GM19043 (cell line): ENCODE measurements at regions not wholly inside any gene's neighbourhood (a gene's known extent, or its start where the extent isn't known, plus 50 kb on each side); places are given as distances from the start of the nearest gene placed in this dataset.
"Not testable (repeated sequence)": the region's sequence is repeated elsewhere in the genome, so short reads cannot be mapped to it uniquely, and the experiment has no call there.

Experiments used
- ATAC-seq: cut with Tn5 transposase; IDR thresholded peaks from one replicate; pipeline ENCODE4 v1.9.1; 2021; ENCODE audit warnings: low read depth; ENCODE audit not compliant: unreplicated experiment

DNA sequence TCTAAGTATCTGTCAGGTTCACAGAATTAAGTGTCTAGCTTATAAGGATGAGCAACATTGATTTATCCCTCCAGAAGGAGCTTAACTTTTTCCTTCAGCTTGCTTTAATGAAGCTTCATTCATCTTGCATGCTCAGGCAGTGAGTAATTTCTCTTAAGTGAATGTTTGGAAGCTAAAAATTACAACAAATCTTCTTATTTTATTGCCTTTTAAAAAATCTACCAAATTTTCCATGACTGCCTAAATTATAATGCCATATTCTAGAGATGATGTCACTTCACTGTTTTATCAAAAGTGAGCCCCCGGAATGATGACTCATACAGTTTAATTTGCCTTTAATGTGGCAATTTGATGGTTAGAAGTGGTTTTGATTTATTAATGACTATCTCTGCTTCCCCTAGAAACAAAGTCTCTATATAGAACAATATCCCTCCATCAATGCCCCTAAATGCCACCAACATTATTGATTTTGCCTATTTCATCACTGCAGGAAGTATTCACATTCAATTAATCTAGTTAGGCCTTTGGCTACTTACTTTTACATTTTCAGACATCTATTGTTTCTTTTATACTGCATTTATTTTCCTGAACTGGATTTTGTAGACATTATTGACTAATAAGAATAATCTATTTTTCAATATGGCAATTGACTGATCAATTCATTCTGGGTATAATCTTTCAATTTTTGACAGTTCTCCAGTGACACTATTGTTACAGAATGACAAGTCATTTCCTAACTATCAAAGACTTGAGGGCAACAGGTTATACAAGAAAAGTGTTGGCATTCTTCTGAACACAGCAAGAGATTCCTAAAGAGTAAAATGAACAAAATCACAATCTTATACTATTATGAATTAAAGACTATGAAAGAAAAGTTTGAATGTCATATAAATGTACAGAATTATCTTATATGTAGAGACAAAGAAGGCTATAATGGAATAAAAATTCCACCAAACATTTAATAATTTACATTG lies 139.3 kb upstream of the ODAD2 start:
- ATAC-seq = no peak

DNA sequence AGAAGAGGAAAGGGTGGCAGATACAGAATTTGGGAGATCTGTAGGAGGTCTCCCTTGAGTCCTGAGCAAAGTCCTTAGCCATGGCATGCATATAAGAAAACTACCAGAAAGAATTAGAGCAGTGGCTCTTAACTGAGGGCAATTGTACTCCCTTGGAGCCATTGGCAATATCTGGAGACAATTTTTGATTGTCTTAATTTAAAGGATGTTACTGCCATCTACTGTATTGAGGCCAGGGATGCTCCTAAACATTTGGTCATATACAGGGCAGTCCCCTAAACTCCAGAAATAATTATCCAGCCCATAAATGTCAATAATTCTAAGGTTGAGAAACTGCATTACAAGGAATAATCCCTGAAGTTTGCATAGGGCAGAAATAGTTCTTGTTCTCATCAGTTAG lies 136.4 kb upstream of the ODAD2 start:
- ATAC-seq = no peak

DNA sequence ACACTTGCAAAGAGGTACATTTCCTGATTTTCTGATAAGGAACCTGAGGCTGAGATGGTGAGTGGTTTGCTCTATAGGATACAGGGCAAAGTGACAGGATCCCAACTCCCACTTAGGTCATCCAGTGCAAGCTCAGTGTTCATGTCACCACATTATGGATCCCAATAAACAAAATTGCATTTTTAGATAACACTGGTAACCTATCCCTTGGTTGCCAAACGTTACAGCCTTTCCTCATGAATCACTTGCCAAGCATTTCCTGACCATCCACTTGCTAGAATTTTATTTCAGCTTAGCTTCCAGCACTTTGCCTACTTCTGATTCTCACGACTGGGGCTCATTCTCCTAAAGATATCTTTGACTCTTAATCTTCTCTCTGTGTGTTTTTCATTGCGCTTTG lies 131.4 kb upstream of the ODAD2 start:
- no peak for ATAC-seq

DNA sequence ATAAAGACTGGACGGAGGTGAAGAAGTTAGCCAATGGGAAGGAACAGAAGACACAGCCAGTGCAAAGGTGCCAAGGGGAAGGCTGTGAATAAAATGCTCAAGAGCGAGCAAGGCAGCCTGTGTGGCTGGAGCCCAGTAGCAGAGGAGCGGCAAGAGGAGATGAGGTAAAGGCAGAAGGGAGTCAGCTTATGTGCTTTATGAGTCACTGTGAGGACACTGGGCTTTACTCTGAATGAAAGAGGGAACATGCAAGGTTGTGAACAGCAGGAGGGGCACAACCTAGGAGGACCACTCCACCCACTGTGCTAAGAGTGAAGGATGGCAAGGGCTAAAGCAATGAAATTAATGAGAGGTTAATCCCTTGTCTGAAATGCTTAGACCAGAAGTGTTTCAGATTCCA lies 129.0 kb upstream of the ODAD2 start:
- ATAC-seq = no peak

DNA sequence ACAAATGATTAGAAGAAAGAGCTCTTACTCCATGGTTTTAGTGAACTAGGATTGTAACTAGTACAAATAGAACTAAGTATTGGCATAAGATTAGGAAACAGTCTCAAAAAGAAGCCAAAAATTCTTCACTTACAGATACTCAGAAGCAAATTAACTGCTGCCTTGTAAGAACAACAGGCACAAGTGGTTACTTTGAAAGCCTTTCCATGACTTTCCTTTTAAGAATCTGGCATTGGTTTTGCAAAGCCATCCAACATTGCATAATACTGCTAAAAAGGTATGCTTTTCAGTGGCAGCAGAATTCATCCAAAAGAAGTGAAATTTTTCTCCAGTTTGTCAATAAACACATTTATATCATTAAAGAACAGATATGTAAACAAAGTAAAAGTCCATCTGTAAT lies 126.8 kb upstream of the ODAD2 start:
- no peak for ATAC-seq

DNA sequence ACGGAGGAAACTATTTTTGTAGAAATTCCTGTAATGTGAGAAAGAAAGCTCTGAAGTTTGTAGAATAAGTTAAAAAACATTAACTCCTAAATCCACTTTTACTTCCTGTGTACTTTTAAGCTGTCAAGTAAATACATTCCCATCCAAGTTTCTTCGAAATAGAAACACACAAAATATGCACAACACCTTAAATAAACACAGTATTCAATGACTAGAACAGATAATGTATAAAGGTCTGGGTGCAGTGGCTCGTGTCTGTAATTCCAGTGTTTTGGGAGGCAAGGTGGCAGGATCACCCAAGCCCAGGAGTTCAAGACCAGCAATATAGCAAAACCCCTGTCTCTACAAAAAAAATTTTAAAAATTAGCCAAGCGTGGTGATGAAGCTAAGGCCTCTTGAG lies 121.9 kb upstream of the ODAD2 start:
- no peak for ATAC-seq

DNA sequence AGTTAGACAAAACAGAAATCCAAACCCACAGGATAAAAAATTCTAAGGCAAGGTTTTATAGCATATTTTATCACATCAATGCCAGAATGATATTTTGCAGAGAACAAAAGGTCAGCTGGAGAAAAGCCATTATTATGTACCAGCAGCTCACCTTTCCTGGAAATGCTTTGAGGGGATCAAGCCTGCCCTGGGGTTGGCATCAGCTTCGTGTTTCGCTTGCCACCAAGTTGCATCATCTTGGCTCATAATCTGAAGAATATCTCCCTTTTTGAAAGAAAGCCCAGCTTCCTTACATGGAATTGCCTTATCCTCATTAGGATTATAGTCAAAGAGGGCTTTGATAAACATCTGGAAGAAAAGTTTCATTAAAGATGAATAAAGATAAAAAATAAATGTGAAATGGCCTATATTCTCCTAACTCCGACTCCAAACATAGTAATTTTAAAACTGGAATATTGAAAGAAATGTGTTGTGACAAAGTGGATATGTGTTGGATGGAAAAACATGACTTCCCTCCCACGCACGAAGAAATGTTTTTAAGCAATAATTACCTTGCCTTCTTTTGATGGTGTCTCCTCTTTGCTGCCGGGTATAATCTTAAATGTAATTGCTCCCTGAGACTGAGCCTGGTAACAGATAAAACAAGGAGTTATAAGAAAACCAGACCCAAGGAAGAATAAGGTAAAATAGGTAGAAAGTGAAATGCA lies 121.3 kb upstream of the ODAD2 start:
- ATAC-seq = no peak

DNA sequence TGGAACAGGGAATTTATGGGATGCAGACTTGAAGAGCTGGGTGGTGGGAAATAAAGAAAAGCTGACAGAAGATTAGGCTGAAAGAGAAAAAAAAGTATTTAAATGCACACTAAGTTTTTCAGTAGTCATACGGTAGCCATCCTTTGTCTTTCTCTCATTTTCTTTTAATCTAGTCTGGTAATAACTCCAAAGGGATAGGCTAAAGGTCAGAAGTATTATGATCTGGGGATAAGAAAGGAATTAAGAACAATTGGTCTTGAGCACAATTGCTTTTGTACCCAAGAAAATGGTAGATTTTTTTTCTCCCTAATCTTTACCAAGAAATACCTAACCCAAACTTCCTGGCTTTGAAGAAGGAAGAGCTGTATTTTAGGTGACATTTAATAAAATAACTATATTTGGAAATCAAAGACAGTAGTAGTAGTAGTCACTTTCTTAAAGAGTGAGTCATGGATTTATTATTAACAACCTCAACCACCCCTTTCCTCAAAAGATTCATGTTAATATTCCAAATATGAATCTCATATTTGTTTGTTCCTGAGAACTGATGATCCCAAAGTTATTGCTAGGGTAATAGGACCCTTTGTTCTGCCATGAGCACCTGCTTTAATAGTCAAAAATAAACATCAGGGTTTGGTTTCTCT lies 120.2 kb upstream of the ODAD2 start:
- ATAC-seq = no peak

DNA sequence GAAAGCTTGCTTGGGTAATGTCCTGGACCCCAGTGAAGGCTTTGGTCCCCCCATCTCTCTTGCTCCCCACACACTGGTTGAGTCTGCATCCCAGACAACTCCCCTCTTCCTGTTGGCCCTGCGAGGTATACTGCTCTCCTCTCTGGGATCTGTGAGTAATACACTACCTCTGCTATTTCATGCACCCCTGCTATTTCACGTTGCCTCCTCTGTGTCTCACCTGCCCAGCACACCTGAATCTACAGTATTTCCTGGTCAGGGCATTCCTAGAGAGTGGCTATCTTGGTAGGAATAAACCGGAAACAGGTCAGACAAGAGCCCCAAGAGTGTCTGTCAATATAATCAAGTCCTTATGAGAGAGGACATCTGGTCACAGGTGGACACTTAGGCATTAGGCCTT lies 114.3 kb upstream of the ODAD2 start:
- ATAC-seq = no peak

DNA sequence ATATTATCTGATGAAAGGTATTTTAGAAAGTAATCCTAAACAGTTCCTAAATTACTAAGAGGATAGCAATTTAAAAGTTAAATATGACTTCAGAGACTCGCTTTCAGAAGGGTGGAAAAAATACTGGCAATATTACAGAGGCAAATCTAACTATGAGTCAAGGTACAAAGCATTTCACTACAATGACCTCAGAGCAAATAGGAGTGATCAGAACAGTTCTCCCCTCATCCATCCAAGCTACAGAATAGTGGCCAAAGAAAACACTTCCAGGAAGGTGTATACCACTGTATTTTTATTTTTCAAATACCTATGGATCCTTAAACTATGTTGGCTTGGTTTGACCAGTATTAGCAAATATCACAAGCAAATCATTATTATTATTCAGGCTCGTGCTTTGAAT lies 112.8 kb upstream of the ODAD2 start:
- ATAC-seq = no peak

DNA sequence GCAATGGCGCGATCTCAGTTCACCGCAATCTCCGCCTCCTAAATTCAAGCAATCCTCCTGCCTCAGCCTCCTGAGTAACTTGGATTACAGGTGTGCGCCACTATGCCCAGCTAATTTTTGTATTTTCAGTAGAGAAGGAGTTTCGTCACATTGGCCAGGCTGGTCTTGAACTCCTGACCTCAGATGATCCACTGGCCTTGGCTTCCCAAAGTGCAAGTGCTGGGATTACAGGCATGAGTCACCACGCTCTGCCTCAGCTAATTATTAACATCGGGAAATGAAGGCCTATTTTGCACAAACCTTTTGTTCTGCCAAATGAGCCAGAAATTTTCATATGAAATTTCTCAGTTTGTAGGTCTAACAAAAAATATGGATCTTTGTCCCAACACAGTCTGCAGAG lies 106.7 kb upstream of the ODAD2 start:
- no peak for ATAC-seq

DNA sequence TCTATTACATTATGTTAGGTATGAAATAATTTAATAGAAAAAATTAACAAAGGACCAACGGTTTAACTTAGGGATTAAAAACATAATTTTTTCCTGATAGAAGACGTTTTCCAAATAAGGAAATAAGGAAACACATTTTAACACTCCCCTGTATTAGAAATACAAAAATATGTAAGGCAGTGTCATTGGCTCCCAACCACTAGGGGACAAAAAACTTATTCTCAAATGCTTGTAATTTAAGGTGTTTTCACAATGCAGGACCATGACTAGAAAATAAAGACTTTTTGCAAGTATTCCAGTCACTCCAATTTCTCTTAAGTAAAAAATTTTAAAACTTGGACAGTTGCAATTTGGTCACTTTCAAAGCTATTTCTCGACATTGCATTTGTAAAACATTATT lies 98.8 kb upstream of the ODAD2 start:
- ATAC-seq = no peak

DNA sequence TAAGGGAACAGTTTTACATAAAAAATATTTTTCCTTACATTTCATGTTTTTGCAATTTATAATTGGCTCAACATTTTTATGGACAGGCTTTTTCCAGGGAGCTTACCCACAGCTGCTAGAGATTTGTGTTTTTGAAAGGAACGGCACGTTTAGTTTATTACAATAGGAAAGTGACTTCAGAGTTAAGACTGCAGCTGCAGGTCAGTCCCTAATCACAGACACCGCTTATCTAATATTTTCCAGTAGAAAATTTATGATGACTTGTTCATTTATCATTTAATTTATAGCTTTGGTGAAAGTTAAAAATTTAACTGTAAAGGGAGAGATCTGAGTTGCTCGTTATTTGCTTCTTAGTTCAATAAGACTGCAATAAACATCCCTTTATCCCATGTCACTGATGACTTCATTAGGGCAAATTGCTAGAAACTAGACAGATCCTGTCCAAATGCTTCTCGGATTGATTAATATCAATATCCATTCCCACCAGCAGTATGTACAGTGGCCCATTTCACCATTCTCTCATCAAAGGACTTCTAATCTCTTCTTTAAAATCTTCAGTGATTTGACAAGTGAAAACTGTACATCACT lies 97.0 kb upstream of the ODAD2 start:
- no peak for ATAC-seq

DNA sequence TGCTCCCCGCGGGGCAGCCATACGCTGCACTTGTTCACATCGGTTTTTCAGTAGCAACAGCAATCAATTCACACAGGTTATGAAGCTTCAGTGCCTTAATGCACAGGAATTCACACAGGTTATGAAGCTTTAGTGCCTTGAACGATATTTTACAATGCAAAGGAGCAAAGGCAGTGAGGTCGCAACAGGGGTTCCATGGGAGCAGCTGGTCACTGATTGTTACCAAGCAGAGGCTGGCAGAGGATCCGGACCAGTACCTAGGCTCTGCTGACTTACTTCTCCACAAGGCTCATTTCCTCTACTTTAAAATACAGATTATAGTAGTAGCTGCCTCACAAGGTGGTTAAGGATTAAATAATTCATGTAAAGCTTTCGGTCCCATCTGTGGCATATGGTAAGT lies 95.2 kb upstream of the ODAD2 start:
- ATAC-seq = no peak

DNA sequence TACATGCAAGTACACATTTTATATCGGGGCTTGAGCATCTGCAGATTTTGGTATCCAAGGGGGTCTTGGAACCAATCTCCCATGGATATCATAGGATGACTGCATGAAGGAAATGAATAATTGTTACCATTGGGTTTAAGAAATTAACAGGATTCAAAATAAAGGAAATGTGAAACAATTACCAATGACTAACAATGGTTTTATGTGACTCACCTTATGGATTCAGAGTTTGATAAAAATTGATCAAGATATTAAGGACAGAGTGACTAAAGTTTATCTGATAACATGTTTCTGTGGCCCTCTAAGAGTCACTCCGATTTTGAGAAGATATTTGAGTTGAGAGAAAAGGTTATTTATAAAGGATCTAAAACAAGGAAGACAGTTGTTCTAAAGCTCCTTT lies 93.0 kb upstream of the ODAD2 start:
- ATAC-seq = no peak

DNA sequence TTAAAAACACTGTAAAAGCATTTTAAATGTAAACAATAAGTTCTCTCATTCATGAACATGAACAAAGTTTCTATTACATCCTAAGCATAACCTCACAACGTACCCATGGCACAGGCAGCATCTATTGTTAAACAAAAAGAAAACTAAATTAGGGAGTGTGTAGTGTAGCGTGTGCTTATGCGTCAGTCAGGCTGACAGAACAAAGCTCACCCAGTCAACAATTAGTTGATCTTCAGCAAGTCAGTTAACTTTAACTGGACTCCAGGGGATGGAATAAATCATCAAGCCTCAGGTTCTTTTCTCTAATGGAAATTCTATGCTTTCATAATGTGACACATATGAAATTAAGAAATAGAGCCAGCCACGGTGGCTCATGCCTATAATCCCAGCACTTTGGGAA lies 91.6 kb upstream of the ODAD2 start:
- ATAC-seq = no peak

DNA sequence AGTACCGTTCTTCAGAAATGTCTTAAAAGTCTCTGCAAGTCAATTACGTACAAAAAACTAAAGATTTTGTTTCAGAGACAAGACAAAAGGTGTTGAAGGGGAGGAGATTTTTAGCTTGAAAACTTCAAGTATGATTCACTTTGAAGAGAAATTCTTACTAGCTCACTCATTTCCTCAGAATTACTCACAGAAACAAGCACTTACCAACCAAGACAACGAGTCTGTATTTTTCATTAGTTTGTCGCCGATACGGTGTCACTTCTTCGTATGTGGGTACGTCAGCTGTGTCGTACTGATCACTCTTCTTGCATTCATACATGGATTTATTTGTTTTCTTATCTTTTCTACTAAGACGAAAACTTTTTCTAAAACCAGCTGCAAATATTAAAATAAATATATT lies 90.6 kb upstream of the ODAD2 start:
- no peak for ATAC-seq

DNA sequence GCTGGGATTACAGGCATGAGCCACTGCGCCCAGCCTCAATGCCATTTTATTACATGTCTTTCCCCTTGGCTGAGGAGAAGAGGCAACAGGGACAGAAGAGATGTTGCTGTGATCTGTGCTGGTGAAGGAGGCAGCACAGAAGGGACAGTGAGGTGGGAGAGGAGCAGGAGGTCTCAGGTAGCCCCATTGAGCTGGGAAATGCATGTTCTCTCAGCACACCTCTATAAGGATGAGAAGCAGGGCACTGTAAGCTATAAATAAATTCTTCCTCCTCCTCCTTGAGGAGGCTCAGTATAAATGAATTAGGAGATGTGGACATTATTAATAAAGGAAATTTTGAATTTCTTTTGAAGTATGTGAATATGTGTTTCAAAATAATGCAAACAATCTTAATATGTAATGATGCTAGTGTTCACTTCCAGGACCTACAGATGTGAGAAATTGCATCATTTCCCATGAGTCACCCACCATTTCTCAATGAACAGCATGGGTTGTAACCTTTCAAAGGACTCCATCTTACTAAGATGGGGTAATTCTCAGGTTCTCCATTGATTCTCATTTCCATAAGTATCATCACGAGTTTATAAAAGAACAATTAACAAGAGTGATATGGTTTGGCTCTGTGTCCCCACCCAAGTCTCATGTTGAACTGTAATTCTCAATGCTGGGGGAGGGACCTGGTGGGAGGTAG lies 88.9 kb upstream of the ODAD2 start:
- no peak for ATAC-seq

DNA sequence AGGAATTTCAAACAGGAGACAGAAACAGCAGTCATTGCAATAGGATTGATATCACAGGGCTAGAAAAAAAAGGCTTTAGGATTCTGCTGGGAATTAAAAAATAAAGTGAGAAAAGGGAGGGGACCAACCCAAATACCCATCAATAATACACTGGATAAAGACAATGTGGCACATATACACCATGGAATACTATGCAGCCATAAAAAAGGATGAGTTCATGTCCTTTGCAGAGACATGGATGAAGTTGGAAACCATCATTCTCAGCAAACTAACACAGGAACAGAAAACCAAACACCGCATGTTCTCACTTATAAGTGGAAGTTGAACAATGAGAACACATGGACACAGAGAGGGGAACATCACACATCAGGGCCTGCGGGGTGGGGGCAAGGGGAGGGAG lies 86.9 kb upstream of the ODAD2 start:
- ATAC-seq = not testable (repeated sequence)

DNA sequence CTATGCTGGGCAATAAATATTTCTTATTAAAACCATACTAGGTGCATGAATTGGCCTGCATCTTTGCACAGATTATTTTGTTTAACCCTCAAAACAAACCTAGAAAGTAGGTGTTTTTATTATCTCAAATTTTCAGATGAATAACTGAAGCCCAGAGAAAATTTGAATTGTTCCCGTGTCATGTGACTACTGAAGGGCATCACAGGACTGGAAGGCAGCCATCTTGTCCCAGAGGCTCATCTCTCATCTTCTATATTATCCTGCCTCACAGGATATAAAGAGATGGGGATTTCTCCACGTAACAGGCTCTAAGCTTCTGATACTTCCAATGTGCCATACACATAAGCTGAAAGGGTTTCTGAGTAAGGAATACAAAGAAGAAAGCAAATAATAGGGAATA lies 84.0 kb upstream of the ODAD2 start:
- ATAC-seq = no peak

DNA sequence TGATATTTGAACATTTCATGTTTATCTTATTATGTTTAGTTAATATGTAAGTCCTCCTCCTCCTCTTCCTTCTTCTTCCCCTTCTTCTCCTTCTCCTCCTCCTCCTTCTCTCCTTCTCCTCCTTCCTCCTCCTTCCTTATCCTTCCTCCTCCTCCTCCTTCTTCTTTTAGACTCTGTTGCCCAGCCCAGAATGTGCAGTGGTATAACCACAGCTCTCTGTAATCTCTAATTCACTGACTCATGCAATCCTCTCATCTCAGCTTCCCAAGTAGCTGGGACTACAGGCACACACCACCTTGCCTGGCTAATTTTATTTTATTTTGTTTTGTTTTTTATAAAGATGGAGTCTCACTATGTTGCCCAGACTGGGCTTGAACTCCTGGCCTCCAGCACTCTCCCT lies 83.4 kb upstream of the ODAD2 start:
- ATAC-seq = no peak
